ENCODE measurements at regions not wholly inside any gene's neighbourhood (a gene's known extent, or its start where the extent isn't known, plus 50 kb on each side); places are given as distances from the start of the nearest gene placed in this dataset.
"Not testable (repeated sequence)": the region's sequence is repeated elsewhere in the genome, so short reads cannot be mapped to it uniquely, and the experiment has no call there.

- no peak for DNase-seq (ENCODE audit: low read depth)
Observed at GRCh38 chr5:163885117-163885516, 379.7 kb downstream of the MAT2B start.

GRCh38 chr5:163887854-163888253, 382.4 kb downstream of the MAT2B start:
- no peak for DNase-seq (ENCODE audit: low read depth)

- DNase-seq (ENCODE audit: low read depth) = no peak
Observed at GRCh38 chr5:163888366-163888765, 382.9 kb downstream of the MAT2B start.

GRCh38 chr5:163889369-163889768, 383.9 kb downstream of the MAT2B start:
- DNase-seq (ENCODE audit: low read depth) = no peak

- DNase-seq (ENCODE audit: low read depth) = no peak
Observed at GRCh38 chr5:163890261-163890660, 384.8 kb downstream of the MAT2B start.

GRCh38 chr5:163893281-163893680, 387.9 kb downstream of the MAT2B start:
- DNase-seq (ENCODE audit: low read depth) = no peak

- DNase-seq (ENCODE audit: low read depth) = no peak
Observed at GRCh38 chr5:163894645-163895044, 389.2 kb downstream of the MAT2B start.

- DNase-seq (ENCODE audit: low read depth) = no peak
Observed at GRCh38 chr5:163898873-163899272, 393.5 kb downstream of the MAT2B start.

- not testable (repeated sequence) for DNase-seq (ENCODE audit: low read depth)
Observed at GRCh38 chr5:163907783-163908182, 402.4 kb downstream of the MAT2B start.

- no peak for DNase-seq (ENCODE audit: low read depth)
Observed at GRCh38 chr5:163908253-163908652, 402.8 kb downstream of the MAT2B start.

GRCh38 chr5:163910226-163910625, 404.8 kb downstream of the MAT2B start:
- no peak for DNase-seq (ENCODE audit: low read depth)

GRCh38 chr5:163912046-163912445, 406.6 kb downstream of the MAT2B start:
- DNase-seq (ENCODE audit: low read depth) = no peak

GRCh38 chr5:163913548-163913947, 408.1 kb downstream of the MAT2B start:
- DNase-seq (ENCODE audit: low read depth) = no peak

GRCh38 chr5:163914910-163915309, 409.5 kb downstream of the MAT2B start:
- no peak for DNase-seq (ENCODE audit: low read depth)

GRCh38 chr5:163915481-163915961, 410.1 kb downstream of the MAT2B start:
- DNase-seq (ENCODE audit: low read depth) = no peak

GRCh38 chr5:163916376-163916775, 411.0 kb downstream of the MAT2B start:
- no peak for DNase-seq (ENCODE audit: low read depth)

- DNase-seq (ENCODE audit: low read depth) = no peak
Observed at GRCh38 chr5:163916861-163917260, 411.4 kb downstream of the MAT2B start.

GRCh38 chr5:163917747-163918146, 412.3 kb downstream of the MAT2B start:
- DNase-seq (ENCODE audit: low read depth) = no peak

GRCh38 chr5:163934990-163935389, 429.6 kb downstream of the MAT2B start:
- DNase-seq (ENCODE audit: low read depth) = not testable (repeated sequence)

- DNase-seq (ENCODE audit: low read depth) = no peak
Observed at GRCh38 chr5:163938595-163938994, 433.2 kb downstream of the MAT2B start.

- DNase-seq (ENCODE audit: low read depth) = no peak
Observed at GRCh38 chr5:163941079-163941478, 435.7 kb downstream of the MAT2B start.

- no peak for DNase-seq (ENCODE audit: low read depth)
Observed at GRCh38 chr5:163943546-163943945, 438.1 kb downstream of the MAT2B start.

- no peak for DNase-seq (ENCODE audit: low read depth)
Observed at GRCh38 chr5:163944738-163945137, 439.3 kb downstream of the MAT2B start.

GRCh38 chr5:163947848-163948666, 442.6 kb downstream of the MAT2B start:
- no peak for DNase-seq (ENCODE audit: low read depth)

All from stimulated activated CD8-positive, alpha-beta memory T cell treated with anti-CD3 and anti-CD28 coated beads, Interleukin-15, amount 100 ng/mL, for 1 hour (primary cell).